Tibial artery (tissue), 4 donors: ENCODE measurements at regions not wholly inside any gene's neighbourhood (a gene's known extent, or its start where the extent isn't known, plus 50 kb on each side); places are given as distances from the start of the nearest gene placed in this dataset.

Source experiments
- DNase-seq, 2 donors: peaks; one replicate each; pipeline ENCODE4 v3.0.0-alpha.2; 2019
- H3K27ac ChIP-seq, 2 donors: fragments of 200-600 bp; sonication (generic) in 1 of 2; 1 replicate in 1 of 2; 2 replicates in 1 of 2; pipeline ENCODE4 v1.5.1; 2018 to 2019; ENCODE audit warnings: mild to moderate bottlenecking in 1 of 2
- H3K27me3 ChIP-seq, 2 donors: fragments of 200-600 bp; sonication (generic) in 1 of 2; one replicate each; pipeline versions ENCODE4 v1.5.1 to v1.6.0; 2016 to 2019
- H3K36me3 ChIP-seq, 3 donors: fragments of 200-600 bp; sonication (generic) in 2 of 3; one replicate each; pipeline ENCODE4 v1.5.1; 2016 to 2019; ENCODE audit warnings: mild to moderate bottlenecking in 2 of 3
- H3K4me1 ChIP-seq, 4 donors: fragments of 200-600 bp; sonication (generic) in 2 of 4; 1 replicate in 3 of 4; 2 replicates in 1 of 4; pipeline ENCODE4 v1.5.1; 2016 to 2019
- H3K4me3 ChIP-seq, 2 donors: fragments of 200-600 bp; sonication (generic) in 1 of 2; 1 replicate in 1 of 2; 2 replicates in 1 of 2; pipeline ENCODE4 v1.5.1; 2018 to 2019; ENCODE audit warnings: mild to moderate bottlenecking in 2 of 2
- H3K9me3 ChIP-seq, 3 donors: fragments of 200-600 bp; sonication (generic) in 1 of 3; one replicate each; pipeline ENCODE4 v1.5.1; 2016 to 2019
- intact Hi-C: fragments of 100-400 bp; cut with DNase I; formaldehyde crosslinking; loops from one replicate; pipeline ENCODE4 v1.15.0; 2023; ENCODE audit warnings: low total_unique reads
- TF ChIP-seq, protein P1 (sequence below), 2 experiments: fragments of 200-600 bp in 1 of 2; fragments of 450-650 bp in 1 of 2; IDR thresholded peaks; one replicate each; pipeline ENCODE4 v1.5.1; 2017 to 2019; ENCODE audit warnings: antibody characterized with exemption in 2 of 2, mild to moderate bottlenecking in 1 of 2, moderate library complexity in 1 of 2

DNA sequence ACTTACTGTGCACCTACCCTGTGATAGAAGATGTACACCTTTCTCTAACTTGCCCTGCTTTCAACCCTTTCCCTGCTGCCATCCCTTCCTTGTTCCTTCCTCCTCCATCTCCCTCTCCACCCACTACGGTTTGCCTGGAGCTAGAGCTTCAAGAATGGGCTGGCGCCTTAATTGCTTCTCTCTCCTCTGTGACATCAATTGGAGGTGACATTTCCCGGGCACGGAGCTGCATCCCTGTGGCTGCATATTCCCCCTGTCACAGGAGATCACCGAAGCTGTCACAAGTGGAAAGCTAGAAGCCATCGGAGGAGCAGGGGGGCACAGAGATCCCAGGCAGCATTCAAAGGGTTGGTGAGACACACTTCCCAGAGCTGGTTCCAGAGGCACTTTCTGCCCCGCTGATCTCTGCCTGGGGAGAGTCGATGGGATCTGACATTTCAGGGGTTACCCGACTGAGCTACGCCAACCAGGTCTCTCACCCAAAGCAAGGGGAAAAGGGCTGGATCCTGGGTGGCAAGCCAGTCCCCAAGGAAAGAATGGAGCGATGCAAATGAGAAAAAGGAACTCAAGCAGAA is 604.9 kb downstream of the MED13L start:
- H3K36me3 ChIP-seq = no peaks in the 10 kb centered on the region
- H3K27ac ChIP-seq = no peak overlapping the region
- H3K27me3 ChIP-seq = no peaks in the 10 kb centered on the region
- TF ChIP-seq, protein P1, sequence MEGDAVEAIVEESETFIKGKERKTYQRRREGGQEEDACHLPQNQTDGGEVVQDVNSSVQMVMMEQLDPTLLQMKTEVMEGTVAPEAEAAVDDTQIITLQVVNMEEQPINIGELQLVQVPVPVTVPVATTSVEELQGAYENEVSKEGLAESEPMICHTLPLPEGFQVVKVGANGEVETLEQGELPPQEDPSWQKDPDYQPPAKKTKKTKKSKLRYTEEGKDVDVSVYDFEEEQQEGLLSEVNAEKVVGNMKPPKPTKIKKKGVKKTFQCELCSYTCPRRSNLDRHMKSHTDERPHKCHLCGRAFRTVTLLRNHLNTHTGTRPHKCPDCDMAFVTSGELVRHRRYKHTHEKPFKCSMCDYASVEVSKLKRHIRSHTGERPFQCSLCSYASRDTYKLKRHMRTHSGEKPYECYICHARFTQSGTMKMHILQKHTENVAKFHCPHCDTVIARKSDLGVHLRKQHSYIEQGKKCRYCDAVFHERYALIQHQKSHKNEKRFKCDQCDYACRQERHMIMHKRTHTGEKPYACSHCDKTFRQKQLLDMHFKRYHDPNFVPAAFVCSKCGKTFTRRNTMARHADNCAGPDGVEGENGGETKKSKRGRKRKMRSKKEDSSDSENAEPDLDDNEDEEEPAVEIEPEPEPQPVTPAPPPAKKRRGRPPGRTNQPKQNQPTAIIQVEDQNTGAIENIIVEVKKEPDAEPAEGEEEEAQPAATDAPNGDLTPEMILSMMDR (IDR thresholded peaks at IDR 0.05) = no peak
- DNase-seq = no peak
- peaks cover 0 to 16% (median 3%) of the 10 kb centered on the region in 4 donors for H3K4me1 ChIP-seq
- H3K4me3 ChIP-seq = no peak overlapping the region
- intact Hi-C loops = no loop called here
- H3K9me3 ChIP-seq = no peaks in the 10 kb centered on the region

DNA sequence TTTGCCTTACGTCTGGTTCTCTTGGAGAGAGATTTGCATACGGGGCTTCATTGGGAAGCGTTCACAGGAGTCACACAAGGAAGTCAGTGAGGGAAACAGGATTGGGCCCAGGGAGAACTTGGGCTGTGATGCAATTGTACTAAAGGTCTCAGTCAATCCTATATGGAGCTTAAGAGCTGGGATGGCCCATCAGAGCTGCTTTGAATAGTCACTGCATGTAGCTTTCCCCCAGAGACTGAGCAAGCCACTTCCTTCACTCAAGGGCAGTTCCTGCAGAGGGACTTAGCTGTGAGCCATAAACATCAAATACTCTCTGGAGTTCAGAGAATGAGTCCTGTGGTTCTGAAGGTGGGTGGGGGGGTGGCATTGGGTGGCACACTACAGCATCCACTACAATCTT is 605.4 kb downstream of the MED13L start:
- Histone ChIP-seq H3K4me1 (peaks cover 0 to 16% (median 3%) of the 10 kb centered on the region in 4 donors), H3K36me3 (no peaks in the 10 kb centered on the region), H3K27me3 (no peaks in the 10 kb centered on the region), H3K9me3 (no peaks in the 10 kb centered on the region), H3K27ac (no peak overlapping the region), H3K4me3 (no peak overlapping the region)
- DNase-seq = no peak
- TF ChIP-seq, protein P1 (IDR thresholded peaks at IDR 0.05) = no peak
- intact Hi-C loops = no loop called here

DNA sequence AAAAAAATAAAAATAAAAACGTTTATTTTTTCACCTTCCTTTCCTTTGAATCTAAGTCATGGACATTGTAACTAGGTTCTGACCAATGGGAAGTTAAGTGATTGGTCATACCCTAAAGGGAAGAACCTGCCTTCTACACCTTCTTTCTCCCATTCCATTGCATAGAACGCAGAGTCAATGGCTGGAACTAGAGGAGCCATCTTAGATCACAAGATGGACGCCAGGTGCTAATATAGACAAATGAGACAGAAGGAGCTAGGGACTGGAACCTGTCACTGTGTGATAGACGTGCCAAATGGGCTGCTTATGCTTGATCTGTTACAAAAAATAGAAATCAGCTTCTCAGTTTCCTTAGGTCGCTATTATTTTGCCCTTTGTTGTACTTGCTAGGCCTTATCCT is 606.6 kb downstream of the MED13L start:
- H3K9me3 ChIP-seq = no peaks in the 10 kb centered on the region
- no peak for DNase-seq
- H3K27me3 ChIP-seq = no peaks in the 10 kb centered on the region
- no peak overlapping the region for H3K27ac ChIP-seq
- TF ChIP-seq, protein P1 (IDR thresholded peaks at IDR 0.05) = no peak
- intact Hi-C loops = no loop called here
- H3K36me3 ChIP-seq = no peaks in the 10 kb centered on the region
- H3K4me1 ChIP-seq = peaks cover 0 to 11% (median 3%) of the 10 kb centered on the region in 4 donors
- H3K4me3 ChIP-seq = no peak overlapping the region

DNA sequence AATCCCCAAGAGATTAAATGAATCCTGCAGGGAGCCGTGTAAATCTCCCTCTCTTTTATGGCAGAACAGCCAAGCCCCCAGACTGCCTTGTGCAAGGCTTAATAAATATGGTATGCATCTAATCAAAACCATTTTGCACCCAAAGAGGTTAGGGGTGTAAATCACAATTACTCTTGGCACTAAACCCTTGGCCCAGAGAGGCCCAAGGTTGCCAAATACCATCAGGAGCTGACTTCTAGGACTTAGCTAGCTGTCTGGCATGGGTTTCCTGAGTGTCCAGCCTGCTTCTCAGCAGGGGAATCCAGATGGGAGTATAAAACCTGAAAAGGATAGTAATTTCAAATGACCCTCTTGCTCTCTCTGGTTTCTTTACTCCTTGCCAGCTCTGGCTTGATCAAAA is 610.4 kb downstream of the MED13L start:
- intact Hi-C loops = no loop called here
- Histone ChIP-seq H3K4me3 (no peak overlapping the region), H3K27ac (no peak overlapping the region), H3K36me3 (no peaks in the 10 kb centered on the region), H3K27me3 (no peaks in the 10 kb centered on the region), H3K9me3 (no peaks in the 10 kb centered on the region), H3K4me1 (peaks cover 0 to under 1% (median 0%) of the 10 kb centered on the region in 4 donors)
- DNase-seq = no peak
- TF ChIP-seq, protein P1 (IDR thresholded peaks at IDR 0.05) = no peak

DNA sequence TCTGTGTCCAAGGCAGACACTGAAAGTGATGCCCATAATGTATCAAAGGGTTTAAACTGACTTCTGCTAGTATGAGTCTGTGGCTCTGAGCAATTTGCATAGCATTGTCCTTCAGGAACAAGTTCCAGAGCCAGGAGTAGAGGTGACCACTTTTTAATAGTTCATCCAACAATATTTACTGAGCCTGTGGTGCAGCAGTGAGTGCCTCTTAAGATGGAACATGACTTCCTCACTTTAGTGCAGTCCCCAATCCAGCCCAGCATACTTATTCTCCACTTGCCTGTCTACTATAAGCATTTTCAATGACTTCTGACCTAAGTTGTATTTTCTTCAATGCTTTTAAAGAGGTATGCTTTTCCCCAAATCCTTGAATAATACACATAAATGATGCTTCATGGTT is 611.3 kb downstream of the MED13L start:
- TF ChIP-seq, protein P1 (IDR thresholded peaks at IDR 0.05) = no peak
- no peaks in the 10 kb centered on the region for H3K27me3 ChIP-seq
- no peak overlapping the region for H3K4me3 ChIP-seq
- no peaks in the 10 kb centered on the region for H3K36me3 ChIP-seq
- H3K27ac ChIP-seq = no peak overlapping the region
- peaks cover 0 to 10% (median 5%) of the 10 kb centered on the region in 4 donors for H3K4me1 ChIP-seq
- intact Hi-C loops = no loop called here
- DNase-seq = no peak
- H3K9me3 ChIP-seq = no peaks in the 10 kb centered on the region

DNA sequence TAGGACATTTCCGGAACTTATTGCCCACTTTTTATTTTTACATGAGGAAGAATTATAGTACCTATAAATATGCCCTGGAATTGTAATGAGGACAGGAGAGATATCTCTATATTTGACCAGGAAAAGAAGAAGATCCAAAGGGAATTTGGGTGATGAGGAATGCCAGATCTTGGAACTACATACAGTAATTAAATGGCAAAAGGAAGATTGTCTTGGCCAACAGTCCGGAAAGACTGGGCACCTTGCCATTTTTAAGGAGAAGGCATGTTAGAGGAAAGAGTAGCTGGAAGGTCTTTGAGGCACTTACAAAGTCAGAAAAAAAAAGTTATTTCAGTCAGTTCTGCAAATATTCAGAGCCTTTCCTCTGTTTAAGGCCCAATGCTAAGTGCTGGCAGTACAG is 616.4 kb downstream of the MED13L start:
- H3K27ac ChIP-seq = peak overlapping the region; percentile 36 to 80
- TF ChIP-seq, protein P1 (IDR thresholded peaks at IDR 0.05) = no peak
- H3K27me3 ChIP-seq = no peaks in the 10 kb centered on the region
- peaks cover 0 to 23% (median 19%) of the 10 kb centered on the region in 4 donors for H3K4me1 ChIP-seq
- intact Hi-C loops = no loop called here
- no peaks in the 10 kb centered on the region for H3K9me3 ChIP-seq
- no peak overlapping the region for H3K4me3 ChIP-seq
- no peak for DNase-seq
- H3K36me3 ChIP-seq = no peaks in the 10 kb centered on the region
